H9 (cell line): ENCODE measurements at regions not wholly inside any gene's neighbourhood (a gene's known extent, or its start where the extent isn't known, plus 50 kb on each side); places are given as distances from the start of the nearest gene placed in this dataset.

Experiments used
- DNase-seq: peaks from one replicate; pipeline ENCODE4 v3.0.0-alpha.2; 2017
- H2AFZ ChIP-seq: one replicate; pipeline ENCODE4 v1.6.1; 2013; ENCODE audit warnings: mild to moderate bottlenecking, low read length, control low read depth, moderate library complexity
- H2AK5ac ChIP-seq: 2 replicates; pipeline ENCODE4 v1.6.1; 2013; ENCODE audit warnings: low read length, control low read depth, mixed read lengths; ENCODE audit not compliant: insufficient read length
- H2BK120ac ChIP-seq: one replicate; pipeline ENCODE4 v1.6.1; 2013; ENCODE audit warnings: low read depth, mild to moderate bottlenecking, low read length, control low read depth, inconsistent platforms; ENCODE audit not compliant: poor library complexity, severe bottlenecking
- H2BK12ac ChIP-seq: 2 replicates; pipeline ENCODE4 v1.6.1; 2013; ENCODE audit warnings: low read length, control low read depth, mixed read lengths, low read depth; ENCODE audit not compliant: insufficient read length
- H2BK15ac ChIP-seq: 2 replicates; pipeline ENCODE4 v1.6.1; 2013; ENCODE audit warnings: low read depth, low read length, control low read depth
- H2BK20ac ChIP-seq: one replicate; pipeline ENCODE4 v1.6.1; 2013; ENCODE audit warnings: low read depth, mild to moderate bottlenecking, low read length, control low read depth, inconsistent platforms; ENCODE audit not compliant: poor library complexity, severe bottlenecking
- H2BK5ac ChIP-seq: 2 replicates; pipeline ENCODE4 v1.6.1; 2013; ENCODE audit warnings: low read length, control low read depth, mixed read lengths; ENCODE audit not compliant: insufficient read length
- H3K14ac ChIP-seq: 2 replicates; pipeline ENCODE4 v1.6.1; 2013; ENCODE audit warnings: low read length, control low read depth; ENCODE audit not compliant: insufficient read depth
- H3K18ac ChIP-seq: 2 replicates; pipeline ENCODE4 v1.6.1; 2013; ENCODE audit warnings: low read depth, mild to moderate bottlenecking, mixed read lengths, low read length, control low read depth; ENCODE audit not compliant: insufficient read length
- H3K23ac ChIP-seq: 2 replicates; pipeline ENCODE4 v1.6.1; 2013; ENCODE audit warnings: low read length, control low read depth, mixed read lengths, low read depth; ENCODE audit not compliant: insufficient read length
- H3K23me2 ChIP-seq: 2 replicates; pipeline ENCODE4 v1.6.1; 2013; ENCODE audit warnings: low read depth, mild to moderate bottlenecking, mixed read lengths, low read length, control low read depth; ENCODE audit not compliant: insufficient read length, poor library complexity, severe bottlenecking
- H3K27ac ChIP-seq: 2 replicates; pipeline ENCODE4 v1.5.1; 2013; ENCODE audit warnings: low read length, control low read depth, mixed read lengths, low read depth; ENCODE audit not compliant: insufficient read length
- H3K27me3 ChIP-seq: 2 replicates; pipeline ENCODE4 v1.6.1; 2013; ENCODE audit warnings: low read length, control low read depth, inconsistent platforms; ENCODE audit not compliant: insufficient read depth
- H3K4ac ChIP-seq: 2 replicates; pipeline ENCODE4 v1.6.1; 2013; ENCODE audit warnings: low read depth, mild to moderate bottlenecking, control low read depth, inconsistent platforms, low read length, moderate library complexity
- H3K4me1 ChIP-seq: 2 replicates; pipeline ENCODE4 v1.6.1; 2013; ENCODE audit warnings: low read length, control low read depth, inconsistent platforms; ENCODE audit not compliant: insufficient read depth
- H3K4me2 ChIP-seq: 2 replicates; pipeline ENCODE4 v1.6.1; 2013; ENCODE audit warnings: low read length, control low read depth, mixed read lengths; ENCODE audit not compliant: insufficient read length, insufficient read depth
- H3K56ac ChIP-seq: 2 replicates; pipeline ENCODE4 v1.6.1; 2013; ENCODE audit warnings: low read depth, mild to moderate bottlenecking, mixed read lengths, low read length, control low read depth; ENCODE audit not compliant: insufficient read length
- H3K79me1 ChIP-seq: 2 replicates; pipeline ENCODE4 v1.6.1; 2013; ENCODE audit warnings: low read depth, mild to moderate bottlenecking, moderate library complexity, low read length, control low read depth, inconsistent platforms; ENCODE audit not compliant: insufficient read depth, poor library complexity, severe bottlenecking
- H3K79me2 ChIP-seq: 2 replicates; pipeline ENCODE4 v1.6.1; 2013; ENCODE audit warnings: low read length, control low read depth, inconsistent platforms; ENCODE audit not compliant: insufficient read depth
- H3K9ac ChIP-seq: 2 replicates; pipeline ENCODE4 v1.6.1; 2013; ENCODE audit warnings: low read length, control low read depth, mixed read lengths; ENCODE audit not compliant: insufficient read length; ENCODE audit errors: extremely low read depth
- H3K9me3 ChIP-seq: one replicate; pipeline ENCODE4 v1.6.1; 2013; ENCODE audit warnings: low read depth, low read length, inconsistent platforms; ENCODE audit not compliant: control insufficient read depth
- H3T11ph ChIP-seq: one replicate; pipeline ENCODE4 v1.6.1; 2013; ENCODE audit warnings: mild to moderate bottlenecking, low read length, control low read depth, inconsistent platforms
- H4K20me1 ChIP-seq: one replicate; pipeline ENCODE4 v1.6.1; 2013; ENCODE audit not compliant: control insufficient read depth, insufficient read length, insufficient read depth
- H4K5ac ChIP-seq: 2 replicates; pipeline ENCODE4 v1.6.1; 2013; ENCODE audit warnings: low read depth, mild to moderate bottlenecking, mixed read lengths, low read length, control low read depth; ENCODE audit not compliant: insufficient read length
- H4K8ac ChIP-seq: replicated peaks from 2 replicates; pipeline ENCODE4 v1.6.1; 2013; ENCODE audit warnings: low read length, control low read depth, mixed read lengths, low read depth; ENCODE audit not compliant: insufficient read length
- H4K91ac ChIP-seq: 2 replicates; pipeline ENCODE4 v1.6.1; 2013; ENCODE audit warnings: low read depth, mild to moderate bottlenecking, moderate library complexity, mixed read lengths, low read length, control low read depth; ENCODE audit not compliant: insufficient read length
- H3K27ac Mint-ChIP-seq, 3 experiments: 2 replicates in 2 of 3; 3 replicates in 1 of 3; pipeline ENCODE4 v1.8.0; 2020 to 2021; ENCODE audit warnings: mixed read lengths in 3 of 3, mild to moderate bottlenecking in 1 of 3, moderate library complexity in 1 of 3
- H3K27me3 Mint-ChIP-seq: 2 replicates; pipeline ENCODE4 v1.8.0; 2021; ENCODE audit warnings: low read depth, mild to moderate bottlenecking, moderate library complexity, mixed read lengths
- H3K36me3 Mint-ChIP-seq, 3 experiments: 2 replicates in 2 of 3; 3 replicates in 1 of 3; pipeline ENCODE4 v1.8.0; 2020 to 2021; ENCODE audit warnings: low read depth in 3 of 3, mixed read lengths in 3 of 3; ENCODE audit not compliant: insufficient read depth in 1 of 3
- H3K4me1 Mint-ChIP-seq, 2 experiments: 2 replicates each; pipeline ENCODE4 v1.8.0; 2020; ENCODE audit warnings: mixed read lengths in 2 of 2
- H3K4me3 Mint-ChIP-seq, 2 experiments: 2 replicates in 1 of 2; 3 replicates in 1 of 2; pipeline ENCODE4 v1.8.0; 2020 to 2021; ENCODE audit warnings: mild to moderate bottlenecking in 2 of 2, mixed read lengths in 2 of 2, moderate library complexity in 1 of 2
- H3K9me3 Mint-ChIP-seq, 2 experiments: 2 replicates in 1 of 2; 3 replicates in 1 of 2; pipeline ENCODE4 v1.8.0; 2020; ENCODE audit warnings: mild to moderate bottlenecking in 2 of 2, mixed read lengths in 2 of 2, moderate library complexity in 1 of 2
- WGBS: extraction: QIAGEN DNeasy Blood & Tissue Kit; methylation state at CpG from one replicate; pipeline ENCODE4 v1.1.7; 2013; ENCODE audit warnings: missing lambda C conversion rate, low lambda C conversion rate, mixed read lengths; ENCODE audit not compliant: insufficient read length; ENCODE audit errors: extremely low coverage; 5-methylcytosine and 5-hydroxymethylcytosine counted together
- TF ChIP-seq, protein P1 (sequence below): fragments of 200-600 bp; sonication (generic); conservative IDR thresholded peaks from 3 replicates; pipeline ENCODE4 v1.8.0; 2021; ENCODE audit warnings: antibody characterized with exemption, mild to moderate bottlenecking

DNA sequence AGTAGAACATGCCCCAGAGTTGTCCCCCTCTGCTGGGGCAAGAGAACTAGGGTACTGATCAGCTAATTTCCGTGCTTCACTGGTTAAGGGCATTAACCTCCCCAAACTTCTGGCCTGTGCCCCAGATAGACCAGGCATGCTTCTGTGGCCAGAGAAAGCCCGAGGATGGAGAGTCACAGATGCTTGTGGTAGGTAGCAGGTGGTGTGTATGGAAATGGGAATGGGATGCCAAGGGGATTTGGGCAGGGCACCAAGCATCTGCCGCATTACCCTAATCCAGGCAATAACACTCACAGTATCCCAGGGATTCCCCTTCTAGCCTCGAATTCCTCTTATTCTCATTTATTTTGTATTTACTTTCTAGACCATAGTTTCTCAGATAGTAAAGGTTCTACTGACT, 124.8 kb upstream of the KLF12 start:
- no CpG with 5 or more reads among the region's 4 CpGs for WGBS
- Histone ChIP-seq H4K20me1 (no peaks in the 10 kb centered on the region), H3K9ac (no peak overlapping the region), H3K9me3 (no peaks in the 10 kb centered on the region), H2BK120ac (no peak overlapping the region), H2AFZ (no peak overlapping the region), H2BK5ac (no peak overlapping the region), H3T11ph (no peak overlapping the region), H3K4me2 (no peak overlapping the region), H4K8ac (no peak overlapping the region), H4K5ac (no peak overlapping the region), H3K4me1 (no peaks in the 10 kb centered on the region), H2BK20ac (no peak overlapping the region), H3K18ac (no peak overlapping the region), H4K91ac (no peak overlapping the region), H2AK5ac (no peak overlapping the region), H3K23ac (no peak overlapping the region), H3K27me3 (no peaks in the 10 kb centered on the region), H2BK15ac (no peak overlapping the region), H3K4ac (no peak overlapping the region), H3K14ac (no peak overlapping the region), H3K79me1 (no peaks in the 10 kb centered on the region), H2BK12ac (no peak overlapping the region), H3K23me2 (no peaks in the 10 kb centered on the region), H3K27ac (no peak overlapping the region), H3K56ac (no peak overlapping the region), H3K79me2 (no peaks in the 10 kb centered on the region)
- H3K36me3 Mint-ChIP-seq = no peaks in the 10 kb centered on the region
- TF ChIP-seq, protein P1, sequence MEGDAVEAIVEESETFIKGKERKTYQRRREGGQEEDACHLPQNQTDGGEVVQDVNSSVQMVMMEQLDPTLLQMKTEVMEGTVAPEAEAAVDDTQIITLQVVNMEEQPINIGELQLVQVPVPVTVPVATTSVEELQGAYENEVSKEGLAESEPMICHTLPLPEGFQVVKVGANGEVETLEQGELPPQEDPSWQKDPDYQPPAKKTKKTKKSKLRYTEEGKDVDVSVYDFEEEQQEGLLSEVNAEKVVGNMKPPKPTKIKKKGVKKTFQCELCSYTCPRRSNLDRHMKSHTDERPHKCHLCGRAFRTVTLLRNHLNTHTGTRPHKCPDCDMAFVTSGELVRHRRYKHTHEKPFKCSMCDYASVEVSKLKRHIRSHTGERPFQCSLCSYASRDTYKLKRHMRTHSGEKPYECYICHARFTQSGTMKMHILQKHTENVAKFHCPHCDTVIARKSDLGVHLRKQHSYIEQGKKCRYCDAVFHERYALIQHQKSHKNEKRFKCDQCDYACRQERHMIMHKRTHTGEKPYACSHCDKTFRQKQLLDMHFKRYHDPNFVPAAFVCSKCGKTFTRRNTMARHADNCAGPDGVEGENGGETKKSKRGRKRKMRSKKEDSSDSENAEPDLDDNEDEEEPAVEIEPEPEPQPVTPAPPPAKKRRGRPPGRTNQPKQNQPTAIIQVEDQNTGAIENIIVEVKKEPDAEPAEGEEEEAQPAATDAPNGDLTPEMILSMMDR = no peak
- H3K4me1 Mint-ChIP-seq = no peaks in the 10 kb centered on the region
- no peak overlapping the region for H3K27ac Mint-ChIP-seq
- no peak for DNase-seq
- no peaks in the 10 kb centered on the region for H3K27me3 Mint-ChIP-seq
- peaks cover 0 to 5% of the 10 kb centered on the region in 2 experiments; a peak in 2 of 5 replicates for H3K9me3 Mint-ChIP-seq
- H3K4me3 Mint-ChIP-seq = no peak overlapping the region
